GM19397 (cell line): ENCODE measurements at regions not wholly inside any gene's neighbourhood (a gene's known extent, or its start where the extent isn't known, plus 50 kb on each side); places are given as distances from the start of the nearest gene placed in this dataset.

Experiments
- ATAC-seq: cut with Tn5 transposase; IDR thresholded peaks from one replicate; pipeline ENCODE4 v1.9.1; 2021; ENCODE audit warnings: mild to moderate bottlenecking, moderate library complexity; ENCODE audit not compliant: unreplicated experiment

- ATAC-seq: no peak
These were observed 72.6 kb downstream of the TENT5C start for GRCh38 chr1:117678246-117678977.

- no peak for ATAC-seq
These were observed 73.5 kb downstream of the TENT5C start for GRCh38 chr1:117679299-117679698.

- no peak for ATAC-seq
These were observed 74.0 kb downstream of the TENT5C start for GRCh38 chr1:117679868-117680267.

GRCh38 chr1:117680316-117681002 lies 74.6 kb downstream of the TENT5C start:
- ATAC-seq: no peak

- ATAC-seq: no peak
These were observed 75.4 kb downstream of the TENT5C start for GRCh38 chr1:117681093-117681900.

GRCh38 chr1:117681901-117682250 lies 76.0 kb downstream of the TENT5C start:
- no peak for ATAC-seq

- ATAC-seq: no peak
These were observed 76.5 kb downstream of the TENT5C start for GRCh38 chr1:117682372-117682771.

GRCh38 chr1:117683571-117684285 lies 77.9 kb downstream of the TENT5C start:
- no peak for ATAC-seq

GRCh38 chr1:117685936-117686806 lies 80.3 kb downstream of the TENT5C start:
- ATAC-seq: no peak

GRCh38 chr1:117686907-117687306 lies 81.1 kb downstream of the TENT5C start:
- ATAC-seq: no peak

GRCh38 chr1:117689997-117690625 lies 84.3 kb downstream of the TENT5C start:
- ATAC-seq: no peak

- no peak for ATAC-seq
These were observed 86.1 kb downstream of the TENT5C start for GRCh38 chr1:117691942-117692341.

GRCh38 chr1:117694543-117694942 lies 88.7 kb downstream of the TENT5C start:
- ATAC-seq: no peak

- no peak for ATAC-seq
These were observed 90.1 kb downstream of the TENT5C start for GRCh38 chr1:117695796-117696490.

GRCh38 chr1:117696561-117696960 lies 90.7 kb downstream of the TENT5C start:
- ATAC-seq: no peak

- ATAC-seq: no peak
These were observed 91.5 kb downstream of the TENT5C start for GRCh38 chr1:117697220-117697781.

- no peak for ATAC-seq
These were observed 92.7 kb downstream of the TENT5C start for GRCh38 chr1:117698398-117699160.

GRCh38 chr1:117699953-117700352 lies 94.1 kb downstream of the TENT5C start:
- ATAC-seq: no peak
